HUES6 (cell line): ENCODE measurements at regions not wholly inside any gene's neighbourhood (a gene's known extent, or its start where the extent isn't known, plus 50 kb on each side); places are given as distances from the start of the nearest gene placed in this dataset.
A peak's percentile ranks its signal among the peaks of the same experiment; 100 is the strongest.

ENCODE experiments used
- H3K27ac ChIP-seq: 2 replicates; pipeline ENCODE4 v1.7.0; 2013; ENCODE audit warnings: low read depth, mild to moderate bottlenecking, low read length, inconsistent platforms
- H3K27me3 ChIP-seq: 2 replicates; pipeline ENCODE4 v1.6.1; 2013; ENCODE audit warnings: low read length; ENCODE audit not compliant: control insufficient read depth, insufficient read depth
- H3K36me3 ChIP-seq: 2 replicates; pipeline ENCODE4 v1.6.1; 2013; ENCODE audit warnings: low read length; ENCODE audit not compliant: control insufficient read depth, insufficient read depth
- H3K4me1 ChIP-seq: 2 replicates; pipeline ENCODE4 v1.6.1; 2013; ENCODE audit warnings: low read length; ENCODE audit not compliant: control insufficient read depth, insufficient read depth
- H3K4me3 ChIP-seq: 2 replicates; pipeline ENCODE4 v1.5.1; 2013; ENCODE audit warnings: low read depth, low read length
- H3K9ac ChIP-seq: one replicate; pipeline ENCODE4 v1.6.1; 2013; ENCODE audit warnings: mild to moderate bottlenecking, low read length
- H3K9me3 ChIP-seq: 2 replicates; pipeline ENCODE4 v1.6.1; 2013; ENCODE audit warnings: low read depth, low read length; ENCODE audit not compliant: control insufficient read depth, insufficient read depth

- no peaks in the 10 kb centered on the region for H3K36me3 ChIP-seq
These were observed 96.8 kb upstream of the TMEM132C start for GRCh38 chr12:128170181-128170580.

DNA sequence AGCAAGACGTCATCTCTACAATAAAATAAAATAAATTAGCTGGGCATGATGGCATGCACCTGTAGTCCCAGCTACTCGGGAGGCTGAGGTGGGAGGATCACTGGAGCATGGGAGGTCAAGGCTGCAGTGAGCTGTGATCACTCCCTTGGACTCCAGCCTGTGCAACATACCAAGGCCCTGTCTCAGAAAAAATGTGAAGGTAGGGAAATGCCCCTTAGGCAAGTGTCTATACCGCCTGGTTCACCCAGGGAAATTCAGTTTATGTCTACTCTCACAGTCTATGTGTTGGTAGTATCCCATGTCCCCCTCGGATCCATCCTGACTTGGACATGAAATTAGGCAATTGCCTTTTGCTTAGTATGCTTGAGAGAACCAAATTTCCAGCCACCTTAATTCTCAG is 88.4 kb upstream of the TMEM132C start:
- Histone ChIP-seq H3K27me3 (peaks cover 4% of the 10 kb centered on the region; the same call in 1 of the 2 replicates), H3K9ac (no peak overlapping the region), H3K4me3 (no peak overlapping the region), H3K4me1 (no peaks in the 10 kb centered on the region), H3K9me3 (no peaks in the 10 kb centered on the region), H3K27ac (no peak overlapping the region), H3K36me3 (no peaks in the 10 kb centered on the region)

More at GRCh38 chr12:128170181-128170580, 96.8 kb upstream of the TMEM132C start:
- H3K4me1 ChIP-seq = peaks cover 14% of the 10 kb centered on the region
- no peak overlapping the region for H3K9ac ChIP-seq
- H3K9me3 ChIP-seq = no peaks in the 10 kb centered on the region
- H3K4me3 ChIP-seq = no peak overlapping the region
- no peaks in the 10 kb centered on the region for H3K27me3 ChIP-seq
- H3K27ac ChIP-seq = no peak overlapping the region

GRCh38 chr12:128178966-128179365 is 88.0 kb upstream of the TMEM132C start:
- no peak overlapping the region for H3K9ac ChIP-seq
- H3K27me3 ChIP-seq = peaks cover 4% of the 10 kb centered on the region; the same call in 1 of the 2 replicates
- no peaks in the 10 kb centered on the region for H3K9me3 ChIP-seq
- no peaks in the 10 kb centered on the region for H3K36me3 ChIP-seq
- no peaks in the 10 kb centered on the region for H3K4me1 ChIP-seq
- no peak overlapping the region for H3K27ac ChIP-seq
- H3K4me3 ChIP-seq = no peak overlapping the region

- Histone ChIP-seq H3K9ac (no peak overlapping the region), H3K36me3 (no peaks in the 10 kb centered on the region), H3K9me3 (no peaks in the 10 kb centered on the region), H3K27ac (no peak overlapping the region), H3K4me1 (no peaks in the 10 kb centered on the region), H3K4me3 (no peak overlapping the region), H3K27me3 (peaks cover 4% of the 10 kb centered on the region; the same call in 1 of the 2 replicates)
These were observed 86.8 kb upstream of the TMEM132C start for GRCh38 chr12:128180166-128180565.

DNA sequence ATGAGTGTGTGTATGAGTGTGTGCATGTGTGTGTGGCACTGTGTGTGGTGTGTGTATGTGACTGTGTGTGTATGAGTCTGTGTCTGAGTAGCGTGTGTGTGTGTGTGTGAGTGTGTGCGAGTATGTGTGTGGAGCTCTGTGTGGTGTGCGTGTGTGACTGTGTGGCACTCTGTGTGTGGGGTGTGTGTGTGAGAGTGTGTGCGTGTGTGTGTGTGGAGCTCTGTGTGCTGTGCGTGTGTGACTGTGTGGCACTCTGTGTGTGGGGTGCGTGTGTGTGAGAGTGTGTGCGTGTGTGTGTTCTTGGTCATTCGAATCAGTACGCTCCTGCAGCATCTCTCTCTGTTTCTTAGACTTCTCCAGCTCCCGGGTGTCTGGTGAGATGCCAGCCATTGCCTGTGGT is 76.9 kb upstream of the TMEM132C start:
- H3K9me3 ChIP-seq = peaks cover 4% of the 10 kb centered on the region; the same call in 1 of the 2 replicates
- no peaks in the 10 kb centered on the region for H3K4me1 ChIP-seq
- H3K27me3 ChIP-seq = peaks cover 7% of the 10 kb centered on the region; the same call in 1 of the 2 replicates
- H3K36me3 ChIP-seq = no peaks in the 10 kb centered on the region
- no peak overlapping the region for H3K27ac ChIP-seq
- no peak overlapping the region for H3K9ac ChIP-seq
- no peak overlapping the region for H3K4me3 ChIP-seq

GRCh38 chr12:128190614-128191013 is 76.4 kb upstream of the TMEM132C start:
- Histone ChIP-seq H3K9ac (no peak overlapping the region), H3K27me3 (peaks cover 7% of the 10 kb centered on the region; the same call in 1 of the 2 replicates), H3K36me3 (no peaks in the 10 kb centered on the region), H3K27ac (no peak overlapping the region), H3K9me3 (peaks cover 4% of the 10 kb centered on the region; the same call in 1 of the 2 replicates), H3K4me3 (peak overlapping the region; percentile 6; the same call in 1 of the 2 replicates), H3K4me1 (no peaks in the 10 kb centered on the region)

DNA sequence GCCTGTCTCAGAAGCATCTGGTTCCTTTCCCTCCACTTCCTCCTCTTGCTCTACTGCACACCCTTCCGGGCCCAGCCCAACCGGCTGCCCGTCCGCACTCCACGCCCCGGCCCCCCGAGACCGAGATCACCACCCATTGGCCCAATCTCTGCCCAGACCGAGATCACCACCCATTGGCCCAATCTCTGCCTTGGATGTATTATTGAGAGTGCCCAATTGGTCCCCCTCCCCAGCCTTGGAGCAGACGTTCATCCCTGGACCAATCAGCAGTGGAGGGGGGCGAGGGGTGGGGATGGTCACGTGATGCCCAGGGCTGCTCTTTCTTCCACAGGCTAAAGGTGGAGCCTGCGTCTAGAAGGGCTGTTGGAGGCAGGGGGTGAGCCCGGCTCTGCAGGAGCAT is 75.6 kb upstream of the TMEM132C start:
- Histone ChIP-seq H3K36me3 (no peaks in the 10 kb centered on the region), H3K4me1 (no peaks in the 10 kb centered on the region), H3K9ac (no peak overlapping the region), H3K27ac (no peak overlapping the region), H3K4me3 (no peak overlapping the region), H3K9me3 (peaks cover 4% of the 10 kb centered on the region; the same call in 1 of the 2 replicates), H3K27me3 (peaks cover 7% of the 10 kb centered on the region; the same call in 1 of the 2 replicates)

- H3K4me1 ChIP-seq = no peaks in the 10 kb centered on the region
- H3K36me3 ChIP-seq = no peaks in the 10 kb centered on the region
- H3K27ac ChIP-seq = no peak overlapping the region
These were observed 62.3 kb upstream of the TMEM132C start for GRCh38 chr12:128204711-128205110.

GRCh38 chr12:128205145-128205544 is 61.8 kb upstream of the TMEM132C start:
- Histone ChIP-seq H3K4me1 (no peaks in the 10 kb centered on the region), H3K27me3 (0 out of 2 replicates have a peak, but pooled peaks cover 4% of the 10 kb centered on the region)

More at GRCh38 chr12:128204711-128205110, 62.3 kb upstream of the TMEM132C start:
- H3K9ac ChIP-seq = no peak overlapping the region
- H3K9me3 ChIP-seq = peaks cover 18% of the 10 kb centered on the region; the same call in 1 of the 2 replicates
- H3K27me3 ChIP-seq = 0 out of 2 replicates have a peak, but pooled peaks cover 4% of the 10 kb centered on the region
- no peak overlapping the region for H3K4me3 ChIP-seq

GRCh38 chr12:128205758-128206157 is 61.2 kb upstream of the TMEM132C start:
- no peaks in the 10 kb centered on the region for H3K4me1 ChIP-seq

More at GRCh38 chr12:128205145-128205544, 61.8 kb upstream of the TMEM132C start:
- Histone ChIP-seq H3K36me3 (no peaks in the 10 kb centered on the region), H3K4me3 (no peak overlapping the region), H3K27ac (no peak overlapping the region), H3K9ac (no peak overlapping the region), H3K9me3 (peaks cover 18% of the 10 kb centered on the region; the same call in 1 of the 2 replicates)

More at GRCh38 chr12:128205758-128206157, 61.2 kb upstream of the TMEM132C start:
- H3K27me3 ChIP-seq = 0 out of 2 replicates have a peak, but pooled peaks cover 4% of the 10 kb centered on the region
- H3K27ac ChIP-seq = no peak overlapping the region
- H3K9me3 ChIP-seq = peaks cover 21% of the 10 kb centered on the region; the same call in 1 of the 2 replicates
- H3K36me3 ChIP-seq = no peaks in the 10 kb centered on the region
- H3K4me3 ChIP-seq = no peak overlapping the region
- H3K9ac ChIP-seq = no peak overlapping the region
